ENCODE measurements at regions not wholly inside any gene's neighbourhood (a gene's known extent, or its start where the extent isn't known, plus 50 kb on each side); places are given as distances from the start of the nearest gene placed in this dataset.

DNA sequence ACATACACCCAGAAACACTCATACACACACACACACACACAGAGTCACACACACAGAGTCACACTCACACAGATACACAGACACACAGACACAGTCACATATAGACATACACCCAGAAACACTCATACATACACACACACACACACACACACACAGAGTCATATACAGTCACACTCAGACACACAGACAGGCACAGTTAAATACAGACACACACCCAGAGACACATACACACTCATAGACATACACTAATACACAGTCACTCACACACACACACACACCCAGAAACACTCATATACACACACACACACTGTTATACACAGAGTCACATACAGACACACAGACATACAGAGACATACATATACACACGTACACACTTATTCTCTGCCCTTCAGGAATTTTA, 250.9 kb downstream of the QKI start:
- TF ChIP-seq, protein P1, sequence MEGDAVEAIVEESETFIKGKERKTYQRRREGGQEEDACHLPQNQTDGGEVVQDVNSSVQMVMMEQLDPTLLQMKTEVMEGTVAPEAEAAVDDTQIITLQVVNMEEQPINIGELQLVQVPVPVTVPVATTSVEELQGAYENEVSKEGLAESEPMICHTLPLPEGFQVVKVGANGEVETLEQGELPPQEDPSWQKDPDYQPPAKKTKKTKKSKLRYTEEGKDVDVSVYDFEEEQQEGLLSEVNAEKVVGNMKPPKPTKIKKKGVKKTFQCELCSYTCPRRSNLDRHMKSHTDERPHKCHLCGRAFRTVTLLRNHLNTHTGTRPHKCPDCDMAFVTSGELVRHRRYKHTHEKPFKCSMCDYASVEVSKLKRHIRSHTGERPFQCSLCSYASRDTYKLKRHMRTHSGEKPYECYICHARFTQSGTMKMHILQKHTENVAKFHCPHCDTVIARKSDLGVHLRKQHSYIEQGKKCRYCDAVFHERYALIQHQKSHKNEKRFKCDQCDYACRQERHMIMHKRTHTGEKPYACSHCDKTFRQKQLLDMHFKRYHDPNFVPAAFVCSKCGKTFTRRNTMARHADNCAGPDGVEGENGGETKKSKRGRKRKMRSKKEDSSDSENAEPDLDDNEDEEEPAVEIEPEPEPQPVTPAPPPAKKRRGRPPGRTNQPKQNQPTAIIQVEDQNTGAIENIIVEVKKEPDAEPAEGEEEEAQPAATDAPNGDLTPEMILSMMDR (IDR thresholded peaks at IDR 0.05; ENCODE audit: insufficient read depth, low read depth, low read length) = no peak
- no peak for TF ChIP-seq EZH2 (IDR thresholded peaks at IDR 0.05; ENCODE audit: insufficient read depth, low read length)
